HG03558 (cell line): ENCODE measurements at regions not wholly inside any gene's neighbourhood (a gene's known extent, or its start where the extent isn't known, plus 50 kb on each side); places are given as distances from the start of the nearest gene placed in this dataset.

Source experiments
- ATAC-seq: cut with Tn5 transposase; IDR thresholded peaks from one replicate; pipeline ENCODE4 v1.9.1; 2021; ENCODE audit warnings: moderate number of reproducible peaks; ENCODE audit not compliant: unreplicated experiment; ENCODE audit errors: extremely low read depth

DNA sequence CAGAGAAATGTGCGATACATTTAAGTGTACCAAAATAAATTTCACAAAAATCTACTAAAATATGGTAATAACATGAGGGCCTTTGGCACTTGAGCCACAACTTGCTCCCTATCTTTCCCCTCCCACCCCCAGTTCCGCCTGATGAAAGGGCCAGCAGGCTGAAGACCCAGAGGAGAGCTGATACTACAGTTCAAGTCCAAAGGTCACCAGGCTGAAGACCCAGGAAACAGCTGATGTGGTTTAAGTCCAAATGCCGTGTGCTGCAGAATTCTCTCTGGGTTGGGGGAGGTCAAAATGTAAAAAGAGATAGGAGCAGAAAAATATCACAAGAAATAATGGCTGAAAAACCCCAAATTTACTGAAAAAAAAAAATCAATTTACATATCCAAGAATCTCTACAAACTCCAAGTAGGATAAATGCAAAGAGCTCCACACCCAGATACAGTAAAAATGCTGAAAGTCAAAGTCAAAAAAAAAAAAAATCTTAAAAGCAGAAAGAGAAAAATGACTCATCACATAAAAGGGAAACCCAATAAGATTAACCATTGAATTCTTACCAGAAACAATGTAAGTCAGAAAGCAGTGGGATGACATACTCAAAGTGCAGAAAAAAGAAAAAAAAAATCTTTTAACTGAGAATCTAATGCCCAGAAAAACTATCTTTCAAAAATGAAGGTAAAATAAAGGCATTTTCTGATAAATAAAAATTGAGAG is 452.1 kb upstream of the ASIC2 start:
- ATAC-seq = no peak

DNA sequence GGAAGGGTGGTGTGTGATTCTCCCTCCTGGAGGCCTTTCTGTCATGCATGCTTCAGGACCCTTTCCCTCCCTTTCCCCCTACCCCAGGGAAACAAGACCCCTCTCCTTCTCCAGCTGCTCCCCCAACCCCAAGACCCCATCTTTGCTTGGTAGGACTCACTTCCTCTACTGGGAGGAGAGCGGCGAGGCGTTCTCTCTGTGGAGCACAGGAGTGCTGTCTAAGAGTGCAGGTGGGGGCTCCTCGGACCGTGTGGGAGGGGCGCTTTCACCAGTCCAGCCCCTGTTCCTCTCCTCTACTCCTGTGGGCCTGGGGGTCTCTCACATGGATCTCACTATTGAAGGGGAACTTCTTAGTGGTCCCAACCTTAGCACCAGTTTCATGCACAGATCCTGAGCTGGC is 456.1 kb upstream of the ASIC2 start:
- ATAC-seq = no peak

DNA sequence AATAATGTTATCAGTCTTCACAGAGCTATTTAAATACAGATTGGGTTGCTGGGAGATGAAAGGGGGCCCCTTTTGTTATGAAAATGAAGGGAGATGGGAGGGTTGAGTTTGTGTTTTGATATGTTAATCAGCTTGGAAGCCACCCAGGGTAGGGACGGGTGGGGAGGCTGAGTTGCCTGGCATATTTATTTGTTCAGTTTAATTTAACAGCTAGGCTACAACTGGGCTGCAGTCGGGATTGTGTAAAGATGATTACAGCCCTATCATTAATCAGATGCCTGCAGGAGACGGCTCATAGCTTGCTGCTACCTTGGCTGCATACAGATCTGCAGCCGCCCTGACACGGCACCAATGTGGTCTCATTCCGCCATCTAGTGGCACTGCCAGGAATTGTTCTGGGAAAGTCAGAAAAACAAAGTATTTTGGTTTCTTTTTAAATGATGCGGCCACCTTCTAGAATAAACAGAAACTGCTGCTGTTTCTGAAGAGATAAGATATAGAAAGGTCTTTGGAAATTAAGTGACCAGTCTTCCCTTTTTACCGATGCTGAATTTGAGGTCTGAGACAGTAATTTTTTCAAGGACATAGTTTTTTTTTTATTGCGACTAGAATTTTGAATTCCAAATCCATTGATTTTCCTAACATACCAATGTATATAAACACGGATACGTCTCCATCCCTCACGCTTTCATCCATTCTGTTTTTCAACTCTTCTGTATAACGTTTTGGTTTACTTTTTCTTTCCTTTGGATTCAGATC is 458.0 kb upstream of the ASIC2 start:
- no peak for ATAC-seq

DNA sequence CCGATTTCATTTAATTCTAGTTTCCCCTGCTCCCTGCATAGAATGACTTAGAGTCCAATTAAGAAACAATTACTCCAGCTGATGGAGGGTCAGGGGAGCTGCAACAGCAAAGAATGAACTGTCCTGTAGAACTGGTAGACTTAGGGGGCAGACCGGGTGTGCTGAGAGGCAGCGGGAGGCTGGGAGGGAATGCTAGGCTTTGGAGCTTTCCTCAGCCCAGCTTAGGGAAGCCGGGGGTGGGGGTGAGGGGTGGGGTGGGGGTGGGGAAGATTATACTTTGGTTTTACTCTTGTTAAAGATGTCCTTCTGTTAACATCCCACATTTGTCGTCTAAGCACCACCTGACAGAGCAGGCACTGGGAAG is 458.6 kb upstream of the ASIC2 start:
- no peak for ATAC-seq

DNA sequence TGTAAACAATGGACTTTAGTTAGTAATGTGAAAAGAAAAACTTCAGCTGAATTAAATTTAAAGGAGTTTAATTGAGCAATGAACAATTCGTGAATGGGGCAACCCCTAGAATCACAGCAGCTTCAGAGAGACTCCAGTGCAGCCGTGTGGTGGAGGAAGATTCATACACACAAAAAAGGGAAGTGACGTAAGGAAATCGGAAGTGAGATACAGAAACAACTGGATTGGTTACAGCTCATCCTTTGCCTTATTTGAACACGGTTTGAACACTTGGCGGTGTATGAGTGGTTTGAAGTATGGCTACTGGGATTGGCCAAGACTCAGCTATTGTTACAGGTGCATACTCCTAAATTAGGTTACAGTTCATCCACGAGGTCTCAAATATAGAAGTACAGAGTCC is 460.4 kb upstream of the ASIC2 start:
- ATAC-seq = no peak

DNA sequence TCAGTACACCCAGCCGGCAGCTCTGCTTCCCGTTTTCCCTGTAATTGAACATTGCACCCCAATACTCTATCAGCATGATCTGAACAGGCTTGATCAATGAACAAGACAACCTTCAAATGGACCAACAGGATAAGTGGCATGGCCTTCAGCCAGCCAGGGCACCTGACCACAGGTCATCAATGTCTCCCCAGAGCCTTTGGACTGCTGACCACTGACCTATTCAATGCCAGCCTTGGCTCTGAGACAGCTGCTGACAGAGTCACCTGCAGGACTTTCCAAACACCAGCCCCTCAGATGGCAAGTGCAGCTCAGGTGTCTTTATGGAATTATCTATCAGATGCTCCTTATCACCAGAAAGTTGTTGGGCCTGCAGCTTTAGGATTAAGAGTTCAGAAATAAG is 462.9 kb upstream of the ASIC2 start:
- no peak for ATAC-seq

DNA sequence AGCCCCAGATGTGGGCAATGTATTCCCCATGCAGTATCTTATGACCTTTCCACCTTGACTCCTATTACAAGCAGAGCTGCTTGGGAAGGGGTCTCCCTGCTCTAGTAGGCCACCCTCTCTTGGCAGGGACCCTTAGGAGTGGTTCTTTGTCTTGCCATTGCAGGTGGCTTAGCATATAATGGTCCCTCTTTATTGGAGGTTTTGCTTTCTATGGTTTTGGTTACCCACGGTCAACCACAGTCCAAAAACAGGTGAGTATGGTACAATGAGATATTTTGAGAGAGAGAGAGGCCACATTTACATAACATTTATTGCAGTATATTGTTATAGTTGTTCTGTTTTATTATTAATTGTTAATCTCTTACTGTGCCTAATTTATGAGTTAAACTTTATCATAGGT is 472.8 kb upstream of the ASIC2 start:
- ATAC-seq = no peak

DNA sequence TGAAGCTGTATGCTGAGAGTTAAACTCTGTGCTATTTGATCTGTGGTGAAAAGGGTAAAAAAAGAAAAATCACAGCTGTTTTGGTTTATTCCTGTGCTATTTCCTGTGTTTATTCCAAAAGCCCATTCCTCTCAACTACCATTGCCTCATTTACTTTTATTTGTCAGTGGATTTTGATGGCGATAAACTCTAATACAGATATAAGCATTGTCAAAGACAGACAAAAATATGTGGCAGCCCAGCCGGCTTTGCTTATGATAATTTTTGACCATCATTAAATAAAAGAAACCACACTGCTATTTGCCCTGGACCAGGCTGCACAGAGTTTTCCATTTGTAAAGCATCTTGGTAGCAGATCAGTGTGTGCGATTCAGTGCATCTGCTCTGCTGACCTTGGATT is 473.6 kb upstream of the ASIC2 start:
- ATAC-seq = no peak

DNA sequence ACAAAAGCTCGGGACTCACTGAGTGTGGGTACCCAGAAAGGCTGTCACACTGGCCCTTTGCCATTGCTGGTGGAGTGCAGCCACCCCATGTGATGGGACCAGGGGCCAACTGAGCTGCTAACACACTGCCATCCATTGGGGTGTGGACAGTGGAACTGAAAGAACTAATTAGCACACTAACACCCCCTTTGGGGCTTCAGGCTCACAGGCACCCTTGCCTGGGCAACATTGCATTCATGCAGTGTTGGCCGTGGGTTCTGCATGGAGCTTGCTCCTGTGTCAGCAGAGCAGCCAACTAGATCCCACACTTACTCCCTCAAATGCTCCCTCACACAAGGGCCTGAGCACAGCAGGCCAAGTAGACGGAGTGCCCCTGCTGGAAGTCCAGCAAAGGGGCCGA is 476.0 kb upstream of the ASIC2 start:
- no peak for ATAC-seq

DNA sequence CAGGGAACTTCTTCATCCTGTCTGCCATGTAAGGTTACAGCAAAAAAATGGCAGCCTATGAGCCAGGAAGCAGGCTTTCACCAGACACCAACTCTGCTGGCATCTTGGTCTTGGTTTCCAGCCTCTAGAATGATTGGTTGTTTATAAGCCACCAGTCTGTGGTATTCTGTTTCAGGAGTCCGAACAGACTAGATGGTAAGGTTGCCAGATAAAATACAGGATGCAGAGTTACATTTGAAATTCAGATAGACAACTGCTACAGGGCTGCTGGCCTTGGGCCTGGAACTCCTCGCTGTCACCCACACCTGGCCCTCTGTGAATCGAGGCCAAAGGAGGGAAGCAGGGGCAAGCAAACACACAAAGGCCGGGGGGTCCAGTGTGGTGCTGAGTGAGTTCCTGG is 478.8 kb upstream of the CCL2 start:
- ATAC-seq = no peak

DNA sequence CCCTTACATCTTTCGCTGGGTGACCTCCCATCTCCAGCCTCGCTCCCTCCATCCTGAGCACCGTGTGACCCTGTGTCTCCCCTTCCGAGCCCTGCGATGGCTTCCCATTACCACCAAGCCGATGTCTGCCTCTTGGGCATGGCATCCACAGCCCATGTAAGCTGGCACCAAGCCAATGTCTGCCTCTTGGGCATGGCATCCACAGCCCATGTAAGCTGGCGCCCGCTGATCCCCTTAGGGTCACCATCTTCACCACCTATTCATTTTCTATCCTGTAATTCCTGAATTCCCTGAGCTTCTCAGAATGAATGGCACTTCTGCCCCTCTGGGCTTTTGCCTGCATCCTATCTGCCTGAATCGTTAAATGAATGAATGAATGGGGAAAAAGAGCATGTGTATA is 478.2 kb upstream of the CCL2 start:
- ATAC-seq = no peak

DNA sequence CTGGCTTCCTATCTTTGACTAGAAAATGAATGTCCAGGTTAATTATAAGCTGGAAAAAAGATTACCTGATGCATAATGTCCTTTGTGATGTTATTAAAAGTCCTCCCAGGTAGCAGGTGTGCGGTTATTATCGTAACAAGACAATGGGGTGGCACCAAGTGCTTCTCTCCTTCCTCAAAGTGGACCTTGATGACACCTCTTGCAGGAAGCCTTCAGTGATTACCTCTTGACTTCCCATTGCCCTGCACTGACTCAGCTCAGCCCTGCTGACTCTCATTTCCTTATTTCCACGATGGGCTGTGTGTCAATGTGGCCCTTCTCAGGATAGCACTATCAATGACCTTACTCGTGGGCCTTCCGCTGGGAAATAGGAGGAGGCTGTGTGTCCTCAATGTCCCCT is 477.4 kb upstream of the CCL2 start:
- ATAC-seq = no peak

DNA sequence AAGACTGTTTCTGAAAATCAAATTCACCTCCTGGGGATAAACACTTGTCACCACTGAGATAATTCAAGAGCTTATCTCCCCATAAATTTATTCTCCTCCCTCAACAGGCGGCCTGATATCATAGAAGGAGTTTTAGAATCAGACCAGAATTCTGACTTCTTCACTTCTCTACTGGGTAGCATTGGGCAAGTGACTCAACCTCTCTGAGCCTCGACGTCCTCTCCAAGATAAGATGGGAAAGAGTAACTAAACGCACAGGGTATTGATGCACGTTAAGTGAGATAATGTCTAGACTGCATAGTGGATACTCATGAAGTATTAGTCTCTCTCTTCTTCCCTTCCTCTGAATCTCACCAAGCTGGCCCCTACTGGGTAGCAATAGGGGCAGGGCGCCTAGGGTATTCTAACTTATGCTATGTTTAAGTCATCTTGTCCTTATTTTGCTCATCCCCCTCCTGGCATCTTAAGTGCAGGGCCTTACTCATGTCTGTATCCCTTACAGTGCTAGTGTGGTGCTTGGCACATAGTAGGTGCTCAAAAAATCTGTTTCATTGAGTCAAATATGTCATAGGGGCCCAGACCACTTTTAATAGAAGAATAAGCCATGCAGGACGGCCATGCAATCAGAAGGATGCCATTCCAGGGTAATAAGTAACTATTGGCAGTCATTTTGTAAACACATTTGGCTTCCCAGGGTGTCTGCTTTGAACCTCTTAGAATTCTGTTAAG is 476.4 kb upstream of the CCL2 start:
- no peak for ATAC-seq

DNA sequence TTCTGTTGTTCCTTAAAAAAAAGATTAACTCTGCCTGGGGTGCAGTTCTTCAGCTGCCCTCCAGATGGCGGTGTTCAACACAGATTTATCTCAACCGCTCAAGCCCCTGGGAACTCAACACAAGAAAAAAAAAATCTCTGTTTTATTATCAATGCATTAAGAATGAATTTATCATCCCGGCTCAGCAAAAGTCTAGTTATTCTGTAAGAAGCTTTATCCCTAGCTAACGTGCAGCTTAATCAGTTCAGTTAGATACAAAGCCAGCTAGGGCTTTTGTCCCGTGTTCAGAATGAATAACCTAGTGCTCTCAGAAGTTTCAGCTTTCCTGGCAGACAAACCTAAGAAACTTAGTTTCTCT is 475.9 kb upstream of the CCL2 start:
- ATAC-seq = no peak

DNA sequence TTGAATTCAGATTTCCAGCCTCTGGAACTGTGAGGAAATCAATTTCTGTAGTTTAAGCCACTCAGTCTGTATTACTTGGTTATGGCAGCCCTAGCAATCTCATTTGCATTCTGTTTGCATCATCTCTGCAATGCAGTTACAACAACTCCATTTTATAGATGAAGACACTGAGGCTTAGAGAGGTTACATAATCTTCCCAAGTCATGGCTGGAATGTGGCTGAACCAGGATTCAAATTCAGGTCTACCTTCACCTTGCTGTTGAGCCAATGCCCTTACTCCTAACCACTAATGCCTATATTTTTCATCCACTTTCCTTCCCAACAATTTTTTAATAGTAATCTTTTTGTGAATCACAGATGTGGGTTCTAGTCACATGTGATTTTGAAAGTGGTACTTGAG is 469.8 kb upstream of the CCL2 start:
- ATAC-seq = no peak

DNA sequence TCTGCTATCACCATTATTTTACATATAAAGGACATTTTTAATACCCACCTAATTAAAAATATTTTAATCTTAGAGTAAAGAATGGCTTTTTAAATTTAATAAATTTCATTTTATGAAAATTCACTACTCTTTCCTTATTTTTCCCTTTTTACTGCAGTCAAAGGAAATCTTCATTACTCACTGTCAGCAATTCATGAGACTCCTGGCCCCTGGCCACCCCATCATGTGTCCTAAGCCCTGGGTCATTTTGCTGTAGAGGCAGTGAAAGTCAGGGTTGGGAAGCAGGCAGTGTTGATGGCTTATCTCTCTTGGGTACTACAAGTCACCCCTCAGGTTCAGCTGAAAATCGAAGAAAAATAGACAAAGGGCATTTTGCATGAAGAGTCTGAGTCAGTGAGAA is 468.6 kb upstream of the CCL2 start:
- no peak for ATAC-seq

DNA sequence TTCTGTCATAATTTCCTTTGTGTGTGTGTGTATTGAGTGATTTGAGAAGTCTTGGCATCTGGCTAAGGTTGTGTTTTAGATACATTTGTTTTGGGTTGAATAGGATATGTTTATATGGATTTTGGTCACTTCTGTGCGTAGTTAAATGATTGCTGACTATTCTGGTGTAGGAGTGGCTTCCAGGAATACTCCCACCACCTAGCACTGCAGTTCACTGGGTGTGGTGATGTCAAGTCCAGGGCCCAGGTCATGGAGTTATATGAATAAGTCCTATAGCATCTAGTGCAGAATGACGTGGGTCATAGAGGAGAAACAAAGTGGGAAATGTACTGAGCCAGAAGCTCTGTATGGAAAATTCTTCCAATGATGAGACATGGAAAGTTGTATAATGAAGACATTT is 465.4 kb upstream of the CCL2 start:
- no peak for ATAC-seq

DNA sequence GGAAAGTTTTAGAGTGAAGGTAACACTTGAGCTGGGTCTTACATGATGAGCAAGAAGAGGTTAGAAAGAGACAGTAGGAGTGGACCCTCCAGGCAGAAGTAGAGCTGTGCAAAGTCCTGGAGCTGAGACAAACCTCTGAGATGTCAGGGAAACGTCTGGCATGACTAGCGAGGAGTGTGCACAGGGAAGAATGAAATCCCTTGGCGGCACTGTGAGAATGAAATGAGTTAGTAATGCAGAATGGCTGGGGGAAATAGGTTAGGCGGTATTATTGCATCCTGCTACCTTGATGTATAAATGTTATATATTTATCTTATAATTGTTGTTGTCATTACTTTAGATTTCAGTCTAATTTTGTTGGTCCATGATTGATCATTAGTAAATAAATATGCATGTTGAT is 457.9 kb upstream of the CCL2 start:
- no peak for ATAC-seq

DNA sequence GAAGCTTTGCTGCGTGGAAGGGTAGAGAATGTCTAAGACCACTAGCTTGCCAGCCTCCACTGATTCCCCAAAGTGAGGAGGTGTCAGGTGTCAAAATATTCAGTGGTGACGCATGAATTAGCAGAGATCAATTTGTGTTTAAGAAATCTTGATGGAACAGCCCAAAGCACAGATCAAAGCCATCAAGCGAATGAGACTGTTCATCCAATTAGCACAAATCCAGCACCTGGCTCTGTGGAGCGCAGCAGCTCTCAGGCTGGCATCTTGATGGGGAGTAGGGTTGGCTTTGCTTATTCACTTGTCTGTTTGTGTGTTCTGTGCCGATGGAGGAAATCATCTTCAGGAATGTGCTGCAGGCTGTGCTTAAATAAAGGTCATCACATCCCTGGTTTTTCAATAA is 456.8 kb upstream of the CCL2 start:
- ATAC-seq = no peak

DNA sequence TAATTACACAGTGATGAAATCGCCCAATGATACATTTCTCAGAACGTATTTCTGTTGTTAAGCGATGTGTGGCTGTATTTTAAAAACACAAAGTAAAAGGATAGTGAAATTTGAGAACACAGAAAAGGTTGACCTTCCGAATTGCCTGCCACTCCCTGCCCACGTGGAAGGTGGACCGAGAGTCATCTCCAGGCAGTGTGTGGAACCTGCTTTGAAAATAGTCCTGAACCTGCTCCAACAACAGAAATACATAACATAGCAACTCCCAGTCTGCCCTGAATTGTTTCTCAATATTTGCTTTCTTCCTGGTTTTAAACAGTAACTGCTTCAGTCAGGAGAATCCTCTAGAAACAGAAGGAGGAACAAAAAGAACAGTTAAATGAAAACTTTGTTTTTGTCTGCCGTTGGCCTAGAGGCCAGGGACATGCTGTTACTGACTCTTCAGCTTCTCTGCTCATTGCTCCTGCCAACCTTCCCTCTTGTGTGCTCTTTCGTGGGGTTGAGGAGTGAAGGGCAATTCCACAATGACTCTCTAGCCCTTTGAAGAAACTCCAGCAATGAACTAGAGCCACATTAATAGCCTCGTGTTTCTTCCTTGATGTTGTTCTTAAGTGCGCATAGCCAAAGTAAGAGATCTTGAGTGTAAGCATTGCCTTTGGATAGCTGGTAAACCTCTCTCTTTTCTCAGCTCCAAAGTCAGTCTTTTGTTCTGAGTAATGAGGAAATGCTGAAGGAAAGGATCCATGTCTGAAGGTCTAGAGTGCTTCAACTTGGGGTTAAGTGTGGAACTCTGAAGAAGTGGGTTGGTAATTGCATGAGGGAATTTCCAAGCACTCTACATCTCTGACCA is 452.5 kb upstream of the CCL2 start:
- no peak for ATAC-seq

DNA sequence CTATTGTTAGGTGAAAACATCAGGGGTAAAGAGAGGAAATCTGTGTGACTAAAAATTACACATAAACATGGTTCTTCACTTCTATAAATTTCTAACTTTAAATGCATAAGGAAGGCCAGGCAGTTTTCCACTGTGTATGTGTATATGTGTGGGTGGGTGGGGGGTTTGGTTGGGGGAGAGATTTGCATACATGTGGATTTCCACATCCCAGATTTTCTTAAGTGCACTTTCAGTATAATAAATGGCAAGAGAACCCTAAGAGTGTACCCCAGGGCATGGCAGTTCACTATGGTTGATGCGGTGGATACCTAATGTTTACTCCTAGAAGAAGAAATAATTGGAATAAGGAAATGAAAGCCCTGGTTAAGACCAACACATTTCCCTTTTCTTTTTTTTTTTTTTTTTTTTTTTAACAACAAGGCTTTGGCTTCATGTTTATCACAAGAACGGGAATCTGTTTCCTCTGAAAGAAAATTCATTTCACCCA is 451.8 kb upstream of the CCL2 start:
- ATAC-seq = no peak
